ENCODE measurements at regions not wholly inside any gene's neighbourhood (a gene's known extent, or its start where the extent isn't known, plus 50 kb on each side); places are given as distances from the start of the nearest gene placed in this dataset.
A peak's percentile ranks its signal among the peaks of the same experiment; 100 is the strongest.
"Not testable (repeated sequence)": the region's sequence is repeated elsewhere in the genome, so short reads cannot be mapped to it uniquely, and the experiment has no call there.

DNA sequence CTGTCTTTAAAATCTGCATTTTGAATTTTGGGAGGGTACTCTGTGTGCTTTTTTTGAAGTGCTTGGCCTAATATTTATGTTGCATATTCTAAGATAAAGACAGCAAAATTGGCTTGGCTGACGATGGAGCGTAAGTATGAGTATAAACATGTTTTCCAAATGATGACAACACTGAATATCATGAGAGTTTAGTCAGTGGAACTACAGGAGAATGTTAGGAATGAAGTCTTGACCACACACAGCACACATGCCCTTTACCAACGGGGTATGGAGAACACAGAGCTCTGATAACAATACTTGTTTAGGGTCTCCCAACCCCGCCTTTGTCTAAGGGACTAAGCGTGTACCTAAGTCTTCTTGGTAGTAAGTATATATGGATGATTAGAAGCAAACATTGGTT lies 253.9 kb upstream of the FZD8 start:
- DNase-seq (ENCODE audit: low spot score) = no peak

DNA sequence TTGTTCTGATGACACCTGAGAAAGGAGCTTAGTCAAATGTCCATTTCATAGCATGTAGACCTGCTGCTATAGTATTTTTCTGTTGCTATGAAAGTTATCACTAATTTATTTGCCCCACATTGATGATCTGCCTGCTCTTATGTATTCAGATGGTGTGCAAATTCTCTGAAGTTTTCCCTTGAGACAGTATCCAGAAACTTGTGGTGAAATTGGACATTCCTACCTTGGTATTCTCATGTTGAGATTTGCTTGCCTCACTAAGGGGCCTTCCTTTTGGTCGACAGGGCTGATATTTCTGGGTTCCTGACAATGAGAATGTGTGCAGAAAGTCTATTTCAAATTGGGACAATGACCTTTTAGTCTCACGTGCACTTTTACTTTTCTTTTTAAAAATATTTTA lies 253.2 kb upstream of the FZD8 start:
- DNase-seq (ENCODE audit: low spot score) = no peak

- no peak for DNase-seq (ENCODE audit: low spot score)
Observed at GRCh38 chr10:35892526-35892925, 250.4 kb upstream of the FZD8 start.

DNA sequence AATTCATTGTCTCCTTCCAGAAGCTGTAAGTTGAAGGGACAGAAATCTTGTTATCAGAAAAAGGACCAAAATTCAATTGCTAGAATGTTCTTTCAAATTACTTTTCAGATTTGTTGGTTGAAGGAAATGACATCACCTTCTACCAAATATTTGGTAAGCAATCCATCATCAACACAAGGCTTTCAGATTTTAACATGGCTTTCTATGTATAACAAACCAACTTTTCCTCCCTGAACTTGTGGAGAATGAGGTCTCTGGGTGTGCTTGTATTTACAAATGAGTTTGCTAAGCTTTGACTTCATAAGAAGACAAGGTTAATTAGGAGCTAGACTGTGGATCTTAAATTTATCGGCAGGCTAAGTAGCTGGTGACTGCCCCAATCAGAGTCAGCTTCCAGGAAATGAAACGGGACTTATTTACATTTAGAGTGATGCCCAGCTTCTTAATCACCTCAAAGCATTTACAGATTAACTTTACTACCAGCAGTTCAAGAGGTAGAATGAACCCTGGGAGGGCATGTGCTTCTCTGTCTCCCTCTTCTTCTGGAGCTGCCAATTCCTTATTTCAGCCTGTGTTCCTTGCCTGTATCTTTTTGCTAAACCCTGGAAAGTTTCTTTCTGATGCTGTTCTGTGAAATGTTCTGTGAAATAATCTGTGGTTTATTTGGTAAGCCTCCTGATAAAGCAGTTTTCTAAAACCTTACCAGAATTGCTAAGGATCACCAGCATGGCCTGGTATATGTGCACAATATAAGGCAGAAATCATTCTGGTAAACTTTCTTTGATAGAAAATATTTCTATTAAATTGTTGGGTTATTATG lies 248.8 kb upstream of the FZD8 start:
- no peak for DNase-seq (ENCODE audit: low spot score)

DNA sequence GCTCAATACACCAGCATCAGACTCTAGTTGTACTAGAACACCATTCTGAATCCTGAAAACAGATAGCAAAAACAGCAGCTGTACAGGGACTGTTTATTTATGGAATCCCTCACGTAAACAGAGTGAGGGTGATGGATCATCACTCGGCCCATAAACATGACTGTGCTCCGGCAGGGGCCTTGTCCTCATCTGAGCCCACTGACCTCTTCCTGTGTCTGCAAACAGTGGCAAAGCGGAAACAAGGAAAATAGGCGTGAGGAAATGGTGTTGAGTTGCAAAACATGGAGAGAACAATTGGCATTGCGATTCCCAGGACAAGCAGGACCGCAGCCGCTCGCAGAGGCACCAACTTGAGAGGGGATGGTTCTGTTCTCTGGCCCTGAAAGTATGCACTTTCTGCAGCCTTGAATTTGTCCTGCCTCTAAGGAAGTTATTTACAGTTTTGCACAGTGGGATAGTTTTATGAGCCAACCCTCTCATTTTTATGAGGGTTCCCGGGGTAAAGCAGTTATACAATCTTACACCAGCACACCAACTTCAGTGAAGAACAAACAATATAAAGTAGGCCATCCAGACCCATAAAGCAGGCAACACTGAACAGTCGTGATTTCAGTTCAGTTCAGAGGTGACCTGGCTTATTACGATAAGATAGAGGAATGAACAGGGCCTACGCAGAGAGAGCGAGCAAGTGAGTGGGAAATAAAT lies 248.0 kb upstream of the FZD8 start:
- DNase-seq (ENCODE audit: low spot score) = peak; percentile 12

- DNase-seq (ENCODE audit: low spot score) = no peak
Observed at GRCh38 chr10:35889226-35889625, 247.1 kb upstream of the FZD8 start.

GRCh38 chr10:35888400-35888799 lies 246.3 kb upstream of the FZD8 start:
- DNase-seq (ENCODE audit: low spot score) = no peak

GRCh38 chr10:35887685-35888084 lies 245.6 kb upstream of the FZD8 start:
- DNase-seq (ENCODE audit: low spot score) = no peak

- no peak for DNase-seq (ENCODE audit: low spot score)
Observed at GRCh38 chr10:35885076-35885475, 243.0 kb upstream of the FZD8 start.

DNA sequence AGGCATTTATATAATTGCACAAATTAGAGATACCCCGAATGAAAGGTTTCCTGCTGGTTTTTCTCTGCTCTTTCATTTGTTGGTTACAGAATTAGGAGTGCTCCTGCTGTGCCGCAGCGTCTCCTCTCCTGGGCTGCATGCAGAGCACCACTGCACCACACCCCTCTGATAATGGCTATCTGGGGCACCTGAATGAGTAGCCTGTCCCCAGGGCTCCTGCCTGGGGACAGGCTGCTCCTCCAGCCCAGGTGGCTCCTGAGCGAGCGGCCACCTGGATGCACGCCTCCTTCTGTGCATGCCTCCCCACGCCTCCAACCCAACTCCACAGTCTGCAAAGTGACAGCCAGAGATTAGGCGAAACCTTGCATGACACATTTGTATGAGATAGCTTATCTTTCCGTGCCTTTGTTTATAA lies 242.6 kb upstream of the FZD8 start:
- DNase-seq (ENCODE audit: low spot score) = no peak

GRCh38 chr10:35882422-35883150 lies 240.5 kb upstream of the FZD8 start:
- DNase-seq (ENCODE audit: low spot score) = no peak

DNA sequence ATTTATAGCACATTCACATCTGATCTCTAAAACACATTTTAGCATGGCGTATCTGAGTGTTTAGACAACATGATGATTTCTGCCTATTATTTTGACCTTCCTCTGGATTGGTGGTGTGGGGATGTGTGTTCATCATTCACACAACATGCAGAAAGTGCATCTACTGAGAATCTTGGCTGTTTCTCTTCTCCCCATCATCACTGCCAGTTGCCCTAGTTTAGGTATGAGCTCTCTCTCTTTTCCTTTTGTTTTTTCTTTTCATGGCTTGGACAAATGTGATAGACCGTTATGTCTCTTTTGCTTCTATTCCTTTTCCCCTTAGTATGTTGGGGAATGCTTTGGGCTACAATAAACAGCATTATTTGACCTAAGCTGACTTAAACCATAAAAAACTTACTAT lies 239.2 kb upstream of the FZD8 start:
- no peak for DNase-seq (ENCODE audit: low spot score)

- DNase-seq (ENCODE audit: low spot score) = no peak
Observed at GRCh38 chr10:35876248-35876647, 234.2 kb upstream of the FZD8 start.

DNA sequence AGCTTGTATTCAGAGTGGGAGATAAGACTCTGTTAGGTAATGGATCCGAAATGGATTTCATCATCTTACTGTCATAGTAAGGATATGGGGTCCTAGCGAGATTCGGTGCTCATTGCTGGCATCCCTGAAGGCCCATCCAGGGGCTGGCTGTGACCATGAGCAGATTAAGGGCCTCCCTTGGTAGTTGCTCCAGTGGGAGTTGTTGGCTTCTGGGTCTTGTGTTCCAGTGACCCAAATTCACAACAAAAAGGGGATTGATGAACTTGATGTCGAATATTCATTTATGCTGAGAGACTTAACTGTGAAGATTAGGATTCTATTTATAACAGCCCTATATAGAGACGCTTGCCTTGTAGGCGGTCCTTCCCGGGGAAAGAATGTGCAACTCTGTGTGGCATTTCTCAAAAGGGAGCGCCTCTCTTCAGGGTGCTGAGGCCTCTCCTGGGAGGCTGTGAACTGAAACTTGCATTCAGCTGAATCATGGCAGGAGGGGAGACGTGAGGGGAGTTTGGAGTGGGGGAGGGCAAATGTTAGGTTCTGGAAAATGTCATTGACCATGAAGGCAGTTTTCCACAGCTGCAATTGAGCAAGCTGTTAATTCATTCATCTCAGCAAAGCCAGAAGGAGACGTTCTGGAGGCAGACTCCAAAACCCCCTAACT lies 233.1 kb upstream of the FZD8 start:
- no peak for DNase-seq (ENCODE audit: low spot score)

DNA sequence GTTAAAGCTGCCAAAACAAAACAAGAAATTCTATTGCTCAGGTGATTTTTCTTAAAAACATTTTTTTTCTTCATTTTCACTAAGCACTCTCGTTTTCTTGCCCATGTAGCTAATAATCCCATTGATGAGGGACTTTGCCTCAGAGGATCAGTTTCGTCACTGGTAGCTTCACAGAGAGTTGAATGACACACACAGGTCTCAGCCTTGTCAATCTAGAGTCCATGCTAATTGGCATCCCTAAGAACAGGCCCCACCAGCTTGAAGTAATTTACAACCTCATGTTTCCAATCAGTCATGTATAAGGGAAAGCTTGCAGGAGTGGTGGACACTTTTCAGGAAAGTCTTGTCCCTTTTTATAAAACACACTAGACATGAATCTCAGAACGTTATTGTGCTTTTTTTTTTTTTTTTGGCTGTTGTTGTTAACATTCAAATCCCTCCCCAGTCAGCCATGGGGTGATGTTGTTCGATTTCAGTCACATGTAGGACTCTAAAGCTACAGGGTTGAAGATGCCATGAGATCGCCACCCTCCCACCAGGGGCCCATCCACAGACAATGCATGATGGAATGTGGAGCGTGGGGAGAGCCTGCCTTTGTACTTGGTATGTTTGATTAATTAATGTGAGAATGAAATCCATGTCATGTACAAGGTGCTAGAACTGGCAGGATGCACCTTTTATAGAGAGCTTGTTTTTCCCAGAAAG lies 232.4 kb upstream of the FZD8 start:
- no peak for DNase-seq (ENCODE audit: low spot score)

DNA sequence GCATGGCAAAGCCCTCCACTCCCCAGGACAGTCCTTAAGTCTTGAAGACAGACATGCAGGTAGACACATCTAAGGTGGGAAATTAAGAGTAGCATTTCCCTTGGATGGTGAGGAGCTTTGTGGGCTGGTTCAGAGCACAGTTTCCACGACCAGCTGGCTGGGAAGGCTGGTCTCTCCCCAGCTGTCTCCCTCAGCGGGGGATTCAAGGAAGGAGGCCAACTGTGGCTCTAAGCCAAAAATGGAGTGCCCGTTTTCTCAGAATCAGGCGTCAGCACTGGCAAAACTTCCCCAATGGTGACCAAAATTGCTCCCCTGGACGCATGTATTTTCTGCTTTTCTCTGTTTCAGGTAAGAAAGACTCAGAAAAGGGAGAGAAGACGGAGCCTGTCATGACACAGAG lies 230.6 kb upstream of the FZD8 start:
- DNase-seq (ENCODE audit: low spot score) = no peak

- no peak for DNase-seq (ENCODE audit: low spot score)
Observed at GRCh38 chr10:35870665-35871310, 228.7 kb upstream of the FZD8 start.

DNA sequence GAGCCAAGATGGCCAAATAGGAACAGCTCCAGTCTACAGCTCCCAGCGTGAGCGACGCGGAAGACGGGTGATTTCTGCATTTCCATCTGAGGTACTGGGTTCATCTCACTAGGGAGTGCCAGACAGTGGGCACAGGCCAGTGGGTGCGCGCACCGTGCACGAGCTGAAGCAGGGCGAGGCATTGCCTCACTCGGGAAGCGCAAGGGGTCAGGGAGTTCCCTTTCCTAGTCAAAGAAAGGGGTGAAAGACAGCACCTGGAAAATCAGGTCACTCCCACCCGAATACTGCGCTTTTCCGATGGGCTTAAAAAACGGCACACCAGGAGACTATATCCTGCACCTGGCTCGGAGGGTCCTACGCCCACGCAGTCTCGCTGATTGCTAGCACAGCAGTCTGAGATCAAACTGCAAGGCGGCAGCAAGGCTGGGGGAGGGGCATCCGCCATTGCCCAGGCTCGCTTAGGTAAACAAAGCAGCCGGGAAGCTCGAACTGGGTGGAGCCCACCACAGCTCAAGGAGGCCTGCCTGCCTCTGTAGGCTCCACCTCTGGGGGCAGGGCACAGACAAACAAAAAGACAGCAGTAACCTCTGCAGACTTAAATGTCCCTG lies 216.7 kb upstream of the FZD8 start:
- not testable (repeated sequence) for DNase-seq (ENCODE audit: low spot score)

GRCh38 chr10:35857860-35858259 lies 215.8 kb upstream of the FZD8 start:
- DNase-seq (ENCODE audit: low spot score) = no peak

DNA sequence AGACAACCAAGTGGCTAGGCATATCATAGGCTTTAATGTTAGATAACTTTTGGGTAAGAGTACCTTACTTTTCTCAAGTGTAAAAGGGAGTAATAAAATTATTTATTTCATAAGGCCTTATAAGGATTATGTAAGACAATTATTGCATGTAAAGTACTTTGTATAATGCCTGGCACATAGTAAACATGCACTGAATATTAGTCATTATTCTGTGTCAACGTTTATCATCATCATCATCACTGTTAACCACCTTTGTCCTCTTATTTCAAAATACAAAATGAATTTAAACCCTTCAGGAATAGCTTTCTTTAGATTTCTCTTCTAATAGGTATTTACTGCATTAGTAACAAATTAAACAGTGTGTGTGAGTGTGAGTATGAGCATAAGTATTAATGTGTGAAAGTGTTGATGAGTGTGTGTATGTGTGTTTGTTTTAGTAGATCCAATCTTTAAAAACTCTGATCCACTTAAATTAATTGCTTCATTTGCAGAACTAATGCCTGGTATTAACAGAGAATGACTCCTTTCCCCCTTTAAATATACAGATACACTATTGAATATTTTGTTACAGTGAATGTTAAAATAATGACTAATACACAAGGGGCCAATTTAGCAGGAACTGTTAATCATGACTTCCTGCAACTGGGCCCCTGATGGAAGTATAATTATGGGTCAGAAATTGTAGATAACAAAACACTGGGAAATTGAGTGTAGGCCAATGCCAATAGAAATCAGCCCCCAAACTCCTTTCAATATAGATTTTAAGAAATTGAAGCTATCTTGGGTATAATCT lies 213.3 kb upstream of the FZD8 start:
- DNase-seq (ENCODE audit: low spot score) = no peak
